BLaER1 treated with 17β-estradiol and CSF1 and Interleukin-3, amounts not matched to agents 10 nM and 100 nM (cell line): ENCODE measurements at regions not wholly inside any gene's neighbourhood (a gene's known extent, or its start where the extent isn't known, plus 50 kb on each side); places are given as distances from the start of the nearest gene placed in this dataset.

Experiments used
- H3K27ac ChIP-seq, 11 experiments: shearing (Covaris generic); formaldehyde crosslinking; 2 replicates each; pipeline ENCODE4 v1.8.1; 2022
- H3K27me3 ChIP-seq, 11 experiments: shearing (Covaris generic); formaldehyde crosslinking; 2 replicates each; pipeline ENCODE4 v1.8.1; 2022
- H3K36me3 ChIP-seq, 11 experiments: shearing (Covaris generic); formaldehyde crosslinking; 2 replicates each; pipeline ENCODE4 v1.8.1; 2022
- H3K4me1 ChIP-seq, 10 experiments: shearing (Covaris generic); formaldehyde crosslinking; 2 replicates each; pipeline ENCODE4 v1.8.1; 2022
- H3K4me2 ChIP-seq, 11 experiments: shearing (Covaris generic); formaldehyde crosslinking; 2 replicates each; pipeline ENCODE4 v1.8.1; 2022
- H3K4me3 ChIP-seq, 10 experiments: shearing (Covaris generic); formaldehyde crosslinking; 2 replicates each; pipeline ENCODE4 v1.8.1; 2022
- H3K9ac ChIP-seq, 11 experiments: shearing (Covaris generic); formaldehyde crosslinking; 2 replicates each; pipeline ENCODE4 v1.8.1; 2022
- H3K9me3 ChIP-seq, 11 experiments: shearing (Covaris generic); formaldehyde crosslinking; replicated peaks in 1 of 11; 2 replicates each; pipeline ENCODE4 v1.8.1; 2022
- H4K20me1 ChIP-seq, 11 experiments: shearing (Covaris generic); formaldehyde crosslinking; 2 replicates each; pipeline ENCODE4 v1.8.1; 2022
- Cebpa-rat ChIP-seq, 11 experiments: shearing (Covaris generic); IDR thresholded peaks; 2 replicates each; pipeline ENCODE4 v1.8.1; 2022

DNA sequence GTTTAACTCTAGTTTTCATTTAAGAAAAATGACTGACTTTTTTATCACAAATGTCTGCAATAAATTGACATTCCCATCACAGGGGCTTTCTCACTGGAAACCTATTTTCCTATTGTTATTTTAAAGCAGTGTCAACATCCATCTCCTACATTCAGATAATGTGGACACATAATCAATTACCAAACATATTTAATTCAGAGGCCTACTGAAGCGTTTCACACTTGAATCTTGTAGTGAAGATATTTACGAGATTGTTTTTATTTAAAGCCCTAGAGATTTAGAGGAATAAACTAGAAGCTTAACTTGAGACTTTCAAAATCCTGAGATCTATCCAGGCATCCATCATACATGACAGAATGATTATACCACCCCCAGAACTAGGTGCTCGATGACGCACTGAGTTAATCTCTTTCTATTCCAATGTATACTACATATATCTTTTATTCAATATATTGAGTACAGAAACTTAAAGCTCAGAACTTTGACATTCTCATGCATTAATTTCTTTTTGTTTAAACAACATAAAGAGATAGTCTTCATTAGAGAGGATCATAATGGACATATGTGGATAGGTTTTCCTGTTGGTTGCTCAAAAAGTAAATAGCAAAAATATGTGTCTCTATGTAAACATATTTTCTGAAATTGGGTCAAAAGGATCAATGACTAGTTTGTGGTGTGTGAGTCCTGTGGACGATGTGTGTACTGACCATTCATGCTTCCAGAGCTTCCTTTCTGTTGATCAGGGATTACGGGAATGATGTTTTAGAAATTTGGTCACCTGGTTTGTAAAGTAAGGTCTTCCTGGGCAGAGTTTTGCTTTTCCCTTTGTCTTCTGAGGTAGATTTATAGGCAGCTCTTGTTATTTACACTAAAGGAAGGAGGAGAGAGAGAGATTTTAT is 171.5 kb upstream of the HMCN1 start:
- peaks cover 34 to 44% (median 38%) of the 10 kb centered on the region in 10 experiments for H3K4me1 ChIP-seq
- H3K4me2 ChIP-seq, result no peak overlapping the region
- H3K27me3 ChIP-seq, result no peaks in the 10 kb centered on the region
- no peaks in the 10 kb centered on the region for H4K20me1 ChIP-seq
- H3K4me3 ChIP-seq, result no peak overlapping the region
- no peak overlapping the region for H3K9ac ChIP-seq
- no peaks in the 10 kb centered on the region for H3K36me3 ChIP-seq
- TF ChIP-seq Cebpa-rat (IDR thresholded peaks at IDR 0.05), result no peak
- H3K27ac ChIP-seq, result no peak overlapping the region
- no peaks in the 10 kb centered on the region for H3K9me3 ChIP-seq

DNA sequence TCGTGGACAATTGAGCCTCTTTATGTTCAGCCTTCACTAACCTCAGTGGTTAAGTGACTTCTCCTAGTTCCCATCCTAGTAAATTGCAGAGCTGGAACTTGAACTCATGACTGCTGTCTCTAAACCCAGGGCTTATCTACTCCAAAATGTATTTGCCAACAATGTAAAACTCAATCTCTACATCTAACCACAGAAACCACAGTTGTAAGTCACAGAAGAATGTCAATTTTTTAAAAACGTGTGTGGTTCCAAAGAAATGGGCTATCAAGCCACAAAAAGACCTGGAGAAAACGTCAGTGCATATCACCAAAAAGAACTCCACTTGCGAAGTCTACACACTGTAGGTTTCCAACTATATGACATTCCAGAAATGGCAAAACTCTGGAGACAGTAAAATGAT is 172.6 kb upstream of the HMCN1 start:
- Histone ChIP-seq H3K27ac (peak overlapping the region in 1 of 11 experiments; percentile 11; a peak in 2 of 22 replicates), H3K9ac (no peak overlapping the region), H4K20me1 (no peaks in the 10 kb centered on the region), H3K27me3 (no peaks in the 10 kb centered on the region), H3K4me3 (no peak overlapping the region), H3K4me2 (peak overlapping the region in 10 of 11 experiments; percentile 18 to 84 (median 52); a peak in 16 of 22 replicates), H3K36me3 (no peaks in the 10 kb centered on the region), H3K9me3 (no peaks in the 10 kb centered on the region), H3K4me1 (peaks cover 23 to 33% (median 27%) of the 10 kb centered on the region in 10 experiments)
- TF ChIP-seq Cebpa-rat (IDR thresholded peaks at IDR 0.05), result no peak

DNA sequence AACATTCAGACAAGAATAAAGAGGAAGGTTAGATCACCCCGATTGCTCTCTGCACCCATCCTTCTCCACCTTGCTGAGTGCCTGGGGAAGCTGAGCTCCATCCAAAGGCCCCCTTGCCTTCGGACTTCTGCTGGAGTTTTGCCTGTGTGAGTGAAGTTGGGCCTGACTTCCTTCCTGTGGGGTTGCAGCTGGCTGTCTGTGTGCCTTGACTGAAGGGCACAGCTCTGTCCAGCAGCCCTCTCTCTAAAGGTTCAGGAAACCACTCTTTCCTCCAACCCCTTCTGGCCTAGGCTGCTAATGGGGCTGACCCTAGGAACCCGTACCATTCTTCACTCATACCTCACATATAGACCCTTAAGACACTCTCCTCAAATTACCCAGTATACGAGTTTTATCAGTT is 173.4 kb upstream of the HMCN1 start:
- no peak for TF ChIP-seq Cebpa-rat (IDR thresholded peaks at IDR 0.05)
- no peak overlapping the region for H3K4me3 ChIP-seq
- no peaks in the 10 kb centered on the region for H3K27me3 ChIP-seq
- H4K20me1 ChIP-seq, result no peaks in the 10 kb centered on the region
- no peaks in the 10 kb centered on the region for H3K9me3 ChIP-seq
- H3K27ac ChIP-seq, result peak overlapping the region in 4 of 11 experiments; percentile 5 to 29 (median 16); a peak in 5 of 22 replicates
- H3K4me1 ChIP-seq, result peaks cover 21 to 30% (median 24%) of the 10 kb centered on the region in 10 experiments
- H3K4me2 ChIP-seq, result peak overlapping the region; percentile 36 to 84 (median 59)
- no peaks in the 10 kb centered on the region for H3K36me3 ChIP-seq
- no peak overlapping the region for H3K9ac ChIP-seq

DNA sequence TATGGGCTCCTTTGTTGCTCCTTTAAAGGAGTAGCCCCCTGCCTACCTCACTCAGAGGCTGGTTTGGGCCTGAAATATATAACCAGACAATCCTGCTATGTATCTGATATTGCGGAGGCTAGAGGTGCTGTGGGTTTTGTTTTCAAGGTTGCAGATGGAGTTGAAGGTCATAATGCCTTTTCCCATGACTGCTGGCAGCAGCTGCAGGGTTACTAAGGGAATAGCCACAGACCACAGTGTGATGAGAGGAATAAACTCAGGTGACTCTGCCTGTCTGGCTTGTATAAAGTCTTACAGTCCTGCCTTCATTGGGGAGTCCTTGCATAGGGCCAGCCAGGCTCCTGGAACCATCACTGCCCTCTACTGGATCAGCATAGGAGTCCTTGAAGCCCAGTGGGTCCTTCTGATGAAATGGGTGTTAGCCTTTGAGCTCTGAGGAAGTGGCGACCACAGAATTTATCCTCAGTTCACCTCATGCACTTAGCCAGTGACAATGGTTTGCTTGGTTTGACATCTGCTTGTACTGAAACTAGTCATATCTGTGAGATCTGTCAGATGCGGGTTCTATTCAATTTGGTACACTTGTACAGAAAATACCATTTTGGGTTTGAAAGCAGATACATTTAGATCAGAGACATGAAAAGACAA is 174.4 kb upstream of the HMCN1 start:
- no peaks in the 10 kb centered on the region for H3K27me3 ChIP-seq

DNA sequence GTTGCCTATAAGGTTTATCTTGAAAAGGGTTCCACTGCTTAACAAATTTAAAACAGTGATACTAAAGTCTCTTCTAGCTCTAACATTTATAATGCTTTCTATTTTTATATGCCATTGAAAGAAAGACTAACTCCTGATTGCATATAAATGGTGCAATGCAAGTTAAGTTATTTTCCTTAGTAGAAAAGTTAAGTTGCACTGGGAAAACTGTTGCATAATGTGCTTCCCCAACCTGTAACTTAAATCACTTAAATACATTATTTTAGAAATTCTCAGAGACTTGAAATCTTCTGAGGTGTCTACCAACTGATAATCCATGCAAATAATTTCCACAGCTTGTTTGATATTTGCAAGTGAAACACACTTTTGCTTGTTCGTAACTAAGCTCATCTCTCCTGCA is 175.0 kb upstream of the HMCN1 start:
- no peaks in the 10 kb centered on the region for H3K36me3 ChIP-seq
- no peaks in the 10 kb centered on the region for H3K27me3 ChIP-seq
- no peaks in the 10 kb centered on the region for H3K9me3 ChIP-seq
- H4K20me1 ChIP-seq, result no peaks in the 10 kb centered on the region
- no peak overlapping the region for H3K9ac ChIP-seq
- H3K4me2 ChIP-seq, result peak overlapping the region in 2 of 11 experiments; percentile 54 to 73; a peak in 3 of 22 replicates
- H3K4me3 ChIP-seq, result no peak overlapping the region
- TF ChIP-seq Cebpa-rat (IDR thresholded peaks at IDR 0.05), result no peak
- H3K4me1 ChIP-seq, result peaks cover 21 to 30% (median 24%) of the 10 kb centered on the region in 10 experiments
- H3K27ac ChIP-seq, result no peak overlapping the region; a peak in 1 of 22 replicates

More for the DNA sequence above, 174.4 kb upstream of the HMCN1 start:
- H3K9ac ChIP-seq, result no peak overlapping the region
- no peaks in the 10 kb centered on the region for H3K9me3 ChIP-seq
- no peaks in the 10 kb centered on the region for H3K36me3 ChIP-seq
- no peaks in the 10 kb centered on the region for H4K20me1 ChIP-seq
- no peak for TF ChIP-seq Cebpa-rat (IDR thresholded peaks at IDR 0.05)
- peak overlapping the region in 3 of 11 experiments; percentile 4 to 21 (median 15); a peak in 2 of 22 replicates for H3K27ac ChIP-seq
- H3K4me3 ChIP-seq, result no peak overlapping the region
- peaks cover 21 to 30% (median 24%) of the 10 kb centered on the region in 10 experiments for H3K4me1 ChIP-seq
- H3K4me2 ChIP-seq, result peak overlapping the region; percentile 36 to 84 (median 59); a peak in 21 of 22 replicates

DNA sequence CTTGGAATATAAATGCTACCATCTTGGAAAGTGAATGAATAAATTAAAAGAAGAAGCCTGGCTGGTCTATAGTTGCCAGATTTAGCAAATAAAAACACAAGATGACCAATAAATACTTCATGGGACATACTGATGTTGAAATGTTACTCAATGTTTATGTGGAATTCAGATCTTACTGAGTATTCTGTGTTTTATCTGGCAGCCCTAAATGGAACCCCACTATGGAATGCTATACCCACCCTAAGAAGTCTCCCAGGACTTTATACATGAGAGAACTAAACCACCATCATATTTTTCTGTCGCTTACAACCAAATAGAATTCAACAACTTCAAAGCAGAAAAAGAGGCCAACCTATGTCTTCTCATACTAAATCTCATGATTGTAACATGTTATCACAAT is 177.6 kb upstream of the HMCN1 start:
- no peak overlapping the region for H3K27ac ChIP-seq
- H3K4me3 ChIP-seq, result no peak overlapping the region
- no peak overlapping the region for H3K9ac ChIP-seq
- no peaks in the 10 kb centered on the region for H4K20me1 ChIP-seq
- no peaks in the 10 kb centered on the region for H3K27me3 ChIP-seq
- peaks cover 19 to 26% (median 21%) of the 10 kb centered on the region in 10 experiments for H3K4me1 ChIP-seq
- H3K36me3 ChIP-seq, result no peaks in the 10 kb centered on the region
- H3K4me2 ChIP-seq, result no peak overlapping the region
- H3K9me3 ChIP-seq, result no peaks in the 10 kb centered on the region
- no peak for TF ChIP-seq Cebpa-rat (IDR thresholded peaks at IDR 0.05)

DNA sequence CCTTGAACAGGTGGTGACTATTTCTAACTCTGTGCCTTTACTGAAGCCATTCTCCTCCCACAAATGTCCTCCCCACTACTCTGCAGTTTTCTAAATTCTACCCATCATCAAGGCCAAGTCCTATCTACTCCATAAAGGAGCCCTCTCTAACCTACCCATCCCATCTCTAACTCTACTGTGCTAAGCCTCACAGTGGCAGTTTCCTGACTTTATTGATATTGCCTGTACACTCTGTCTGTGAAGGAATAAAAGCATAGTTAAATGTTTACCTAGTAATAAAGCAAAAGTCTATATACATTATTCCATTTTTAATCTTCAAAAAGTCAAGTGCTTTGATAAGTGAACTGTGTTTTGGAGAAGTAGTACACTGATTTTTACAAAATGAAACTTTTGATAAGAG is 178.4 kb upstream of the HMCN1 start:
- TF ChIP-seq Cebpa-rat (IDR thresholded peaks at IDR 0.05), result no peak
- no peaks in the 10 kb centered on the region for H4K20me1 ChIP-seq
- H3K4me2 ChIP-seq, result no peak overlapping the region
- peaks cover 12 to 26% (median 13%) of the 10 kb centered on the region in 10 experiments for H3K4me1 ChIP-seq
- H3K27me3 ChIP-seq, result no peaks in the 10 kb centered on the region
- no peaks in the 10 kb centered on the region for H3K36me3 ChIP-seq
- no peak overlapping the region for H3K27ac ChIP-seq
- no peak overlapping the region for H3K9ac ChIP-seq
- H3K4me3 ChIP-seq, result no peak overlapping the region
- no peaks in the 10 kb centered on the region; a peak in 1 of 22 replicates for H3K9me3 ChIP-seq

DNA sequence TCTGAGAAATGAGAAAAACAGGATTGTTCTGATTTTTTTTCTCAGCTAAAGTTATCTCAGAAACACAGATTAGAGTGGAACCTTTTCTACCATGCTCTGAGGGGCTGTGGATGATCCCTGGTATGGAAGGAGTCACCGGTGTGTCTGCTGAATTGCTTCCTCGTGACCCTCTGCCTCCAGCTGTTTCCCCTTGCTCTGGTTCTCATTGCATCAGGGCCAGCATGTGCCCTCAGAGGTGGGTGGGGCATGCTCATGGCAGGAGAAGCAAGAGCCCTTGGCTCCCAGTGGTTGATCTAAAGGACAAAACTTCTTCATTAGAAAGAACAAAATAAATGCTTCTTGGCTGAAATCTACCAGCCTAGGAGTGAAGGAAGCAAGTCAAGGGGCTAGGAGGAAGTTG is 183.2 kb upstream of the HMCN1 start:
- peaks cover 0 to 2% (median 0%) of the 10 kb centered on the region in 11 experiments; a peak in 1 of 22 replicates for H3K9me3 ChIP-seq
- H3K9ac ChIP-seq, result no peak overlapping the region
- H3K36me3 ChIP-seq, result no peaks in the 10 kb centered on the region
- no peaks in the 10 kb centered on the region for H3K27me3 ChIP-seq
- TF ChIP-seq Cebpa-rat (IDR thresholded peaks at IDR 0.05), result no peak
- no peak overlapping the region for H3K27ac ChIP-seq
- H3K4me2 ChIP-seq, result peak overlapping the region in 2 of 11 experiments; percentile 56 to 62; a peak in 4 of 22 replicates
- H3K4me1 ChIP-seq, result peaks cover 0 to 24% (median 0%) of the 10 kb centered on the region in 10 experiments; a peak in 5 of 20 replicates
- H3K4me3 ChIP-seq, result no peak overlapping the region
- no peaks in the 10 kb centered on the region for H4K20me1 ChIP-seq

DNA sequence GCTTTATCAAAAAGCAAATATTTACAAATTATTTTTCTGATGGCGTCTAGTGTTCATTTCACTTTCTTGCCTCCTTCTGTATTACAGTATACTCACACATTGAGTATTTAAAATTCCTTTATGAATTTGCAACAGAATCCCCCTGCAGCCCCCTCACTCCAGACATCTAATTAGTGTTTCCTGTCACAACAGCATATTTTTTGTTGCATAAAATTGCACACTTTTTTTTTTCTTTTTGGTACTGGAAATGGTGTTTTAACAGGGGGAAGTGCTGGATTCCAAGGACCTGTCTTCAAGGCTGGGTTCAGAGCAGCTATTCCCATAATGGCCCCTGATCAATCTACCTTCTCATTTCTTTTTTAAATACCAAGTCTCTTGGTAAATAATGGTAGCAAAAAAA is 184.3 kb upstream of the HMCN1 start:
- H3K36me3 ChIP-seq, result no peaks in the 10 kb centered on the region
- H3K4me2 ChIP-seq, result no peak overlapping the region
- no peak overlapping the region for H3K9ac ChIP-seq
- H3K4me1 ChIP-seq, result peaks cover 0 to 28% (median 0%) of the 10 kb centered on the region in 10 experiments; a peak in 5 of 20 replicates
- H3K27me3 ChIP-seq, result no peaks in the 10 kb centered on the region
- TF ChIP-seq Cebpa-rat (IDR thresholded peaks at IDR 0.05), result no peak
- H3K4me3 ChIP-seq, result no peak overlapping the region
- peaks cover 0 to 5% (median 0%) of the 10 kb centered on the region in 11 experiments; a peak in 1 of 22 replicates for H3K9me3 ChIP-seq
- H4K20me1 ChIP-seq, result no peaks in the 10 kb centered on the region
- no peak overlapping the region for H3K27ac ChIP-seq
